Aorta (tissue), 5 donors: ENCODE measurements at regions not wholly inside any gene's neighbourhood (a gene's known extent, or its start where the extent isn't known, plus 50 kb on each side); places are given as distances from the start of the nearest gene placed in this dataset.
"Not testable (repeated sequence)": the region's sequence is repeated elsewhere in the genome, so short reads cannot be mapped to it uniquely, and the experiment has no call there.

ENCODE experiments used
- ATAC-seq: fragments of 200-7000 bp; cut with Tn5 transposase; one replicate; pipeline ENCODE4 v1.9.1; 2022; ENCODE audit warnings: moderate library complexity; ENCODE audit not compliant: low FRiP score
- DNase-seq, 2 donors: peaks; one replicate each; pipeline ENCODE4 v3.0.0-alpha.2; 2020
- H3K27ac ChIP-seq, 2 donors: one replicate each; pipeline ENCODE4 v1.5.1; 2013; ENCODE audit warnings: low read length in 2 of 2, mild to moderate bottlenecking in 2 of 2, moderate library complexity in 2 of 2, control low read depth in 1 of 2, inconsistent platforms in 1 of 2, low read depth in 1 of 2
- H3K27me3 ChIP-seq, 2 donors: one replicate each; pipeline ENCODE4 v1.6.1; 2013; ENCODE audit warnings: control low read depth in 1 of 2, low read length in 1 of 2, mild to moderate bottlenecking in 1 of 2, moderate library complexity in 1 of 2; ENCODE audit not compliant: insufficient read depth in 2 of 2, control insufficient read depth in 1 of 2
- H3K36me3 ChIP-seq, 2 donors: one replicate each; pipeline ENCODE4 v1.6.1; 2013; ENCODE audit warnings: control low read depth in 1 of 2, low read length in 1 of 2, mild to moderate bottlenecking in 1 of 2; ENCODE audit not compliant: insufficient read depth in 2 of 2, control insufficient read depth in 1 of 2
- H3K4me1 ChIP-seq, 2 donors: one replicate each; pipeline ENCODE4 v1.6.1; 2013; ENCODE audit warnings: low read length in 2 of 2, control low read depth in 1 of 2, mild to moderate bottlenecking in 1 of 2, moderate library complexity in 1 of 2; ENCODE audit not compliant: insufficient read depth in 2 of 2, control insufficient read depth in 1 of 2
- H3K4me3 ChIP-seq, 2 donors: one replicate each; pipeline ENCODE4 v1.5.1; 2013; ENCODE audit warnings: low read length in 2 of 2, control low read depth in 1 of 2, mild to moderate bottlenecking in 1 of 2
- H3K9me3 ChIP-seq: one replicate; pipeline ENCODE4 v1.6.1; 2013; ENCODE audit warnings: mild to moderate bottlenecking, low read length; ENCODE audit not compliant: control insufficient read depth
- WGBS, 2 donors: extraction: QIAGEN DNeasy Blood & Tissue Kit; methylation state at CpG; one replicate each; pipeline ENCODE4 v1.1.7; 2013; 5-methylcytosine and 5-hydroxymethylcytosine counted together
- intact Hi-C, 2 donors: fragments of 100-400 bp; cut with DNase I; formaldehyde crosslinking; loops; one replicate each; pipeline versions ENCODE4 v1.14.2 to v1.15.0; 2022
- donor health status: healthy with polysubstance abuse.
- donor health status: Bipolar disorder and iron deficiency.
- donor health status: DM: no; HTN: no; CAD: no.
- donor health status: DM: no; HTN: no; CAD: no.
- donor health status: DM: yes; HTN: yes; CAD: no.

DNA sequence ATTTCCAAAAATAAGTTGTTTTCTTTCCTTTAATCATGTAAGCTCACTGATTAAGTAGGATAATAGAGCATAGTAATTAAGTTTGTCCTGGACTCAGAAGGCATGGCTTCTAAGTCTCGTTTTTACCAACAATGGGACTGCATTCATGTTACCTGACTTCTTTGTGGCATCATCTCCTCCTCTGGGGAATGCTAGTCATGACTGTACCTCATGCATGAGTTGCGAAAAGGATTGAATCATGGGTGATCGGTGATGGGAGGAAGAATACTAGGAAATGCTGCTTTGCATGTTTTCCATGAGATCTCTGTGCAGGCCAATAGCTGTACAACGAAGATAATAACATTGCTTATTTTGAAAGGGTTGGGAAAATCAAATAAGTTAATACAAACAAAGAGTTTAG lies 981.6 kb downstream of the CNTNAP5 start:
- Histone ChIP-seq H3K9me3 (no peaks in the 10 kb centered on the region), H3K36me3 (no peaks in the 10 kb centered on the region), H3K27me3 (no peaks in the 10 kb centered on the region), H3K4me1 (no peaks in the 10 kb centered on the region), H3K4me3 (no peak overlapping the region), H3K27ac (no peak overlapping the region)
- no peak for DNase-seq
- 61 to 72% methylated on average over 4 of the region's 4 CpGs for WGBS, 2 donors
- intact Hi-C loops, result no loop called here
- ATAC-seq, result no peak

DNA sequence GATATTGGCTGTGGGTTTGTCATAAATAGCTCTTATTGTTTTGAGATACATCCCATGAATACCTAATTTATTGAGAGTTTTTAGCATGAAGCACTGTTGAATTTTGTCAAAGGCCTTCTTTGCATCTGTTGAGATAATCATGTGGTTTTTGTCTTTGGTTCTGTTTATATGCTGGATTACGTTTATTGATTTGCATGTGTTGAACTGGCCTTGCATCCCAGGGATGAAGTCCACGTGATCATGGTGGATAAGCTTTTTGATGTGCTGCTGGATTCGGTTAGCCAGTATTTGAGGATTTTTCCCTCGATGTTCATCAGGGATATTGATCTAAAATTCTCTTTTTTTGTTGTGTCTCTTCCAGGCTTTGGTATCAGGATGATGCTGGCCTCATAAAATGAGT lies 1003.6 kb downstream of the CNTNAP5 start:
- WGBS, 2 donors, result 80 to 81% methylated on average over 4 of the region's 4 CpGs
- not testable (repeated sequence) for DNase-seq

DNA sequence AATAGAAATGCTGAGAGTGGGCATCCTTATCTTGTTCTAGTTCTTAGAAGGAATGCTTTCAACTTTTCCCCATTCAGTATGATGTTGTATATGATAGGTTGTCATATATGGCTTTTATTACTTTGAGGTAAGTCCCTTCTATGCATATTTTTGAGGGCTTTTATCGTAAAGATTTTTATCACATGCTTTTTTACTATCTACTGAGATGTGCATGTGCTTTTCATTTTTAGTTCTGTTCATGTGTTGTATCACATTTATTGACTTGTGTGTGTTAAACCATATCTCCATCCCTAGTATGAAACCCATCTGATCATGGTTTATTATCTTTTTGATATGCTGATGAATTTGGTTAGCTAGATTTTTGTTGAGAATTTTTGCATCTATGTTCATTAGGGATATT lies 1008.8 kb downstream of the CNTNAP5 start:
- no peaks in the 10 kb centered on the region for H3K4me1 ChIP-seq
- H3K9me3 ChIP-seq, result no peaks in the 10 kb centered on the region
- H3K27ac ChIP-seq, result no peak overlapping the region
- intact Hi-C loops, result no loop called here
- no peak for DNase-seq
- no peak for ATAC-seq
- H3K36me3 ChIP-seq, result no peaks in the 10 kb centered on the region
- no peak overlapping the region for H3K4me3 ChIP-seq
- H3K27me3 ChIP-seq, result no peaks in the 10 kb centered on the region
- 75 to 84% methylated on average over 1 of the region's 1 CpG for WGBS, 2 donors

More for the DNA sequence above, 1003.6 kb downstream of the CNTNAP5 start:
- ATAC-seq, H3K4me3 ChIP-seq, H3K36me3 ChIP-seq, H3K9me3 ChIP-seq, H3K27ac ChIP-seq, H3K4me1 ChIP-seq, intact Hi-C loops, H3K27me3 ChIP-seq: not testable (repeated sequence)

DNA sequence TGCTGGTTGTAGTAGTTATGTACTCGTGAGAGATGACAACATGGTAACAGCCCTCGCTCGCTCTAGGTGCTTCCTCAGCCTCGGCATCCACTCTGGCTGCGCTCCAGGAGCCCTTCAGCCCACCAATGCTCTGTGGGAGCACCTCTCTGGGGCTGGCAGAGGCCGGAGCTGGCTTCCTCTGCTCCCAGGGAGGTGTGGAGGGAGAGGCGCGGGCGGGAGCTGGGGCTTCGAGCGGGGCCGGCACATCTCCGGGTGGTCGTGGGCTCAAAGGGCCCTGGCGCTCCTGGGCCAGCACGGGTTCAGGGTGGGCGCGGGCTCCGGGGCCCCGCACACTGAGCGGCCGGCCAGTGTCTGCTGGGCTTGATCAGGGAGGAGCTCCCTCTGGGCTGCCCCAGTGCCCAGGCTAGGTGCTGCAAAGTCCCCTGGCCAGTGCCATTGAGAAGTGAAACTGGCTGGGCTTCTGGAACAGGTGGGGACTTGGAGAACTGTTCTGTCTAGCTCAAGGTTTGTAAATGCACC lies 1012.1 kb downstream of the CNTNAP5 start:
- H3K27ac ChIP-seq, result no peak overlapping the region
- no peaks in the 10 kb centered on the region for H3K4me1 ChIP-seq
- peak in 1 of 2 donors; percentile 42 for DNase-seq
- 88 to 92% methylated on average over 20 to 22 of the region's 22 CpGs for WGBS, 2 donors
- no peak for ATAC-seq
- H3K9me3 ChIP-seq, result no peaks in the 10 kb centered on the region
- no peaks in the 10 kb centered on the region for H3K27me3 ChIP-seq
- H3K36me3 ChIP-seq, result no peaks in the 10 kb centered on the region
- intact Hi-C loops, result no loop called here
- H3K4me3 ChIP-seq, result no peak overlapping the region

DNA sequence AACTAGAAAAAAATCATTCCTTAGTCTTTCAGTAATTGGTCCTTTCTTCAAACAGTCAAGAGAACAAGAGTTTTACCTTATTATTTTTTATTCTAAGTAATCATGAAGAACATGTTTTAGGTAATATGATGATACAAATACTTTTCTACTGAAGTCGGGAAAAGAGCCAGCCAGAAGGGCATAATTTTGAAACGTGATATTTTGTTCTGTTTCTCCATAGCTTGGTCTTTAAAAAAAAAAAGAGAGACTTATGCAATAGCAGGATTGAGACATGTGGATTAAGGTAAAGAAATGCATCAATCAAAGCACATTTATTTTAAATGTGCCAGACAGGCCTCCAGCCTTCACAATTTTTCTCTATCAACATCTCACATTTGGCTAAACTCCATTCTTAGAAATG lies 1016.8 kb downstream of the CNTNAP5 start:
- ATAC-seq (no peak), DNase-seq (no peak)
- Histone ChIP-seq H3K27me3 (no peaks in the 10 kb centered on the region), H3K27ac (no peak overlapping the region), H3K4me3 (no peak overlapping the region), H3K36me3 (no peaks in the 10 kb centered on the region), H3K9me3 (peaks cover 1% of the 10 kb centered on the region), H3K4me1 (no peaks in the 10 kb centered on the region)
- 35 to 43% methylated on average over 2 of the region's 2 CpGs for WGBS, 2 donors
- intact Hi-C loops, result no loop called here

DNA sequence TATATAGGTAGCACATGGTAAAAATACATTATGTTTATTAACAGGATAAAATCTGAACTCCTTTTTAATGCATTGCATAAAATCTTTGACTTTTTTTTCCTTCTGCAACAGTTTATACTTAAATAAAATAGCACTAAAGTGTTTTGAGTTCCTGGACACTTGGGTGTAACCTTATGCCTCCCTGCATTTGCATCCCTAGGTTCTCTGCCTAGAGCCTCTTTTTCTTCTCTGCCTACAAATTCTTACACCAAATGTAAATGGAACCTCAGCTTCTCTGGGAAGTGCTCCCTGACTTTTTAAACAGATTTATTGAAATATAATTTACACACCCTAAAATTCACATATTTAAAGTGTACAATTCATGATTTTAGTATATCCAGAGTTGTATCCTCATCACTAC lies 1017.6 kb downstream of the CNTNAP5 start:
- no peak for DNase-seq
- Histone ChIP-seq H3K27ac (no peak overlapping the region), H3K4me1 (no peaks in the 10 kb centered on the region), H3K36me3 (no peaks in the 10 kb centered on the region), H3K9me3 (peaks cover 1% of the 10 kb centered on the region), H3K27me3 (peaks cover 0 to 2% of the 10 kb centered on the region in 2 donors), H3K4me3 (no peak overlapping the region)
- intact Hi-C loops, result no loop called here
- ATAC-seq, result no peak

DNA sequence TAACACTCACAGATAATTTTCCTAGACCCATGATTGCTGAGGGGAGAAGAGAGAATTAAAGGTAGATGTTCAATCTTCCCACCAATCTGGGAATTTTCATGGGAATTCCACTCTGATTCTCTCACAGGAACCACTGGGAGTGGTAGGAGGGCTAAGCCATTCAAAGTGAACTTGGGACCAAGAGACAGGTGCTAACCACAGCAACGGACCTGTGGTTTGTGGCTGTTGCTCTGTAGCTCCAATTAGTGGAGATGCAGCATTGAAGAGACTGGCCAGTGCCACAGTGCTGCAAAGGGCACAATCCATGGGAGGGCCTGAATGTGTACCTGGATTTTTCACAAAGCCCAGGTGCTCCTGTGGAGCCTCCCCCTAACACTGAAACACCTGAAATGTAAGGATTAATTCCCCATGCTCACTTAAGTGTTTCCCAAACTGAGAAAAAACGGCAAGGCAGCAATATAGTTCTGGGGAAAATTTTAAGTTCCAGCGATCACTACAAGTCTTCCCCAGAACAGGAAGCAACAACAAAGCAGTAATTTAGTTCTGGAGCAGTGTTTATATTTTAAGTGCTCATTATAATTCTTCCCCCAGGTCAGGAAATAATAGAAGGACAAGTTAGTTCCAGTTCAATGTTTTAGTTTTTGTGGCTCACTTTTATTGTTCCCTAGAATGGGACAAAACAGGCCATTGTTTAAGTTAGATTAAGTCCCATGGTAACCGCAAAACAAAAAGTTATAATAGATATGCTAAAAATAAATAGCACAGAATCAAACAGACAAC lies 1045.8 kb downstream of the CNTNAP5 start:
- Histone ChIP-seq H3K27me3 (no peaks in the 10 kb centered on the region), H3K27ac (no peak overlapping the region), H3K36me3 (no peaks in the 10 kb centered on the region), H3K4me1 (no peaks in the 10 kb centered on the region), H3K4me3 (no peak overlapping the region), H3K9me3 (no peaks in the 10 kb centered on the region)
- 75 to 77% methylated on average over 4 of the region's 4 CpGs for WGBS, 2 donors
- intact Hi-C loops, result no loop called here
- ATAC-seq, result no peak
- no peak for DNase-seq

DNA sequence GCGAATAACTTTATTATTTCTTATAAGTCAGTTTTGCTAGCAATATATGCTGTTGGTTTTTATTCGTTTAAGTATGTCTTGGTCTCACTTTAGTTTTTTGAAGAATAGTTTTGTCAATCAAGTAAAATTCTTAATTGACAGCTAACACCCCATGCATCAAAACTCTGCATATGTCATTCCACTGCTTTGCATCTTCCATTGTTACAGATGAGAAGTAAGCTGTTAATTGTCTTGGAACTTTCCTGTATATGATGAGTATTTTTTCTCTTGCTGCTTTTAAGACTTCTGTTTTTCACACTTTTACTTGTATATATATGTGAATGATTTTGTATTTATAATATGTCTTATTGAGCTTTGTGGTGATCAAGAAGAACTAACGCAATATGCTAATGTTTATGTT lies 1048.4 kb downstream of the CNTNAP5 start:
- 94% methylated on average over 3 of the region's 3 CpGs for WGBS, 2 donors
- no peaks in the 10 kb centered on the region for H3K36me3 ChIP-seq
- no peaks in the 10 kb centered on the region for H3K27me3 ChIP-seq
- H3K4me1 ChIP-seq, result no peaks in the 10 kb centered on the region
- DNase-seq (no peak), ATAC-seq (no peak)
- H3K4me3 ChIP-seq, result no peak overlapping the region
- intact Hi-C loops, result no loop called here
- no peak overlapping the region for H3K27ac ChIP-seq
- H3K9me3 ChIP-seq, result no peaks in the 10 kb centered on the region

DNA sequence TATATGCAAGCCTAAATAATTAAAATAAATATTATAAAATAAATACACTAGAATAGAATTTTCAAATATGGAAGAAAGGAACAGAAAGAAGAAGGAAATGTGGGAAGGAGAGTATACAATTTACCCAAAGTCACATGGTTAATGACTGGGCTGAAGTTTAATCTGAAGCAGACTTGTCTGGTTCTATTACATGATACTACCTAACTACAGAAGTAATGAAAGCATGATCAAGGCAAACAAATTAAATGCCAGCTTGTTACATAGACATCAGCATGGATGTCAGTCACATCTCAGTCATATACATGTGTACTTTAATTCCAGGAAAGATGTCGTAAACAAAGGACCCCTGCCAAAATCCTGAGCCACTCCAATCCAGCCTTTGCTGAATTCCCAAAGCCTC lies 1060.8 kb downstream of the CNTNAP5 start:
- no peak for ATAC-seq
- intact Hi-C loops, result no loop called here
- Histone ChIP-seq H3K4me3 (no peak overlapping the region), H3K36me3 (no peaks in the 10 kb centered on the region), H3K9me3 (no peaks in the 10 kb centered on the region), H3K4me1 (no peaks in the 10 kb centered on the region), H3K27me3 (no peaks in the 10 kb centered on the region), H3K27ac (no peak overlapping the region)
- DNase-seq, result no peak
- 76 to 82% methylated on average over 1 of the region's 1 CpG for WGBS, 2 donors
